OCI-LY3 (cell line): ENCODE measurements at regions not wholly inside any gene's neighbourhood (a gene's known extent, or its start where the extent isn't known, plus 50 kb on each side); places are given as distances from the start of the nearest gene placed in this dataset.

ENCODE experiments used
- H2AFZ ChIP-seq: fragments of 200-600, 300-600 bp; shearing (Covaris generic); 2 replicates; pipeline ENCODE4 v1.6.0; 2014; ENCODE audit warnings: antibody characterized with exemption, low read depth, low read length
- H3K27ac ChIP-seq: fragments of 200-600, 300-600 bp; sonication (generic); 2 replicates; pipeline ENCODE4 v1.5.1; 2014; ENCODE audit warnings: mild to moderate bottlenecking, low read length, moderate library complexity, mixed read lengths
- H3K27me3 ChIP-seq: fragments of 200-600, 300-600 bp; sonication (generic); 2 replicates; pipeline ENCODE4 v1.6.1; 2014; ENCODE audit warnings: low read depth, low read length, mixed read lengths
- H3K36me3 ChIP-seq: fragments of 200-600, 300-600 bp; sonication (generic); replicated peaks from 2 replicates; pipeline ENCODE3; 2014; ENCODE audit warnings: low read depth, low read length, mixed read lengths
- H3K4me1 ChIP-seq: fragments of 300-600, 200-600 bp; sonication (generic); 2 replicates; pipeline ENCODE4 v1.6.1; 2014; ENCODE audit warnings: low read length, mixed read lengths
- H3K4me2 ChIP-seq: fragments of 200-600, 300-600 bp; sonication (generic); 2 replicates; pipeline ENCODE4 v1.6.1; 2014; ENCODE audit warnings: low read length, mixed read lengths
- H3K4me3 ChIP-seq: fragments of 300-600, 200-600 bp; sonication (generic); 2 replicates; pipeline ENCODE4 v1.5.1; 2014; ENCODE audit warnings: antibody characterized with exemption, mild to moderate bottlenecking, low read length, moderate library complexity
- H3K79me2 ChIP-seq: fragments of 300-600, 200-600 bp; shearing (Covaris generic); 2 replicates; pipeline ENCODE4 v1.6.1; 2014; ENCODE audit warnings: mild to moderate bottlenecking, low read length, mixed read lengths
- H3K9ac ChIP-seq: fragments of 300-600, 200-600 bp; shearing (Covaris generic); 2 replicates; pipeline ENCODE4 v1.6.0; 2014; ENCODE audit warnings: mild to moderate bottlenecking, low read length, moderate library complexity
- H3K9me3 ChIP-seq: fragments of 200-600, 300-600 bp; shearing (Covaris generic); 2 replicates; pipeline ENCODE4 v1.6.1; 2014; ENCODE audit warnings: low read length, mixed read lengths; ENCODE audit not compliant: insufficient read depth
- H4K20me1 ChIP-seq: fragments of 200-600, 300-600 bp; sonication (generic); 2 replicates; pipeline ENCODE4 v1.6.1; 2016; ENCODE audit warnings: low read length, mixed read lengths; ENCODE audit not compliant: insufficient read depth
- CTCF ChIP-seq: fragments of 200-600, 300-600 bp; sonication (generic); IDR thresholded peaks from 2 replicates; pipeline ENCODE4 v1.5.1; 2014; ENCODE audit warnings: antibody characterized with exemption, low read length, low read depth
- EZH2phosphoT487 ChIP-seq: fragments of 200-600 bp; shearing (Covaris generic); IDR thresholded peaks from 2 replicates; pipeline ENCODE4 v1.6.1; 2018; ENCODE audit warnings: antibody characterized with exemption, mixed run types, low read depth

- H3K27ac ChIP-seq: no peak overlapping the region
- TF ChIP-seq CTCF (no peak), EZH2phosphoT487 (no peak)
- no peak overlapping the region for H2AFZ ChIP-seq
- H3K79me2 ChIP-seq: no peaks in the 10 kb centered on the region
- H3K4me3 ChIP-seq: no peak overlapping the region
- H4K20me1 ChIP-seq: no peaks in the 10 kb centered on the region
- H3K9ac ChIP-seq: no peak overlapping the region
- H3K36me3 ChIP-seq: no peaks in the 10 kb centered on the region
- H3K4me2 ChIP-seq: no peak overlapping the region
- no peaks in the 10 kb centered on the region for H3K27me3 ChIP-seq
- no peaks in the 10 kb centered on the region for H3K4me1 ChIP-seq
- H3K9me3 ChIP-seq: no peaks in the 10 kb centered on the region
Observed at GRCh38 chr9:135271425-135271824, 184.0 kb downstream of the OLFM1 start.

GRCh38 chr9:135272608-135273007 lies 185.1 kb downstream of the OLFM1 start:
- Histone ChIP-seq H3K27ac (no peak overlapping the region), H4K20me1 (no peaks in the 10 kb centered on the region), H2AFZ (no peak overlapping the region), H3K79me2 (no peaks in the 10 kb centered on the region), H3K27me3 (no peaks in the 10 kb centered on the region), H3K36me3 (no peaks in the 10 kb centered on the region), H3K4me2 (no peak overlapping the region), H3K9me3 (no peaks in the 10 kb centered on the region), H3K9ac (no peak overlapping the region), H3K4me3 (no peak overlapping the region), H3K4me1 (no peaks in the 10 kb centered on the region)
- TF ChIP-seq EZH2phosphoT487: no peak
- no peak for TF ChIP-seq CTCF

- Histone ChIP-seq H3K4me3 (no peak overlapping the region), H2AFZ (no peak overlapping the region), H3K4me2 (no peak overlapping the region), H3K27me3 (no peaks in the 10 kb centered on the region), H3K9me3 (no peaks in the 10 kb centered on the region), H3K36me3 (no peaks in the 10 kb centered on the region), H4K20me1 (no peaks in the 10 kb centered on the region), H3K27ac (no peak overlapping the region), H3K4me1 (no peaks in the 10 kb centered on the region), H3K79me2 (no peaks in the 10 kb centered on the region), H3K9ac (no peak overlapping the region)
- TF ChIP-seq CTCF: no peak
- no peak for TF ChIP-seq EZH2phosphoT487
Observed at GRCh38 chr9:135273008-135273407, 185.5 kb downstream of the OLFM1 start.

GRCh38 chr9:135275163-135275562 lies 187.7 kb downstream of the OLFM1 start:
- TF ChIP-seq CTCF (no peak), EZH2phosphoT487 (no peak)
- no peaks in the 10 kb centered on the region for H3K4me1 ChIP-seq
- H3K9ac ChIP-seq: no peak overlapping the region
- no peaks in the 10 kb centered on the region for H3K36me3 ChIP-seq
- no peaks in the 10 kb centered on the region for H3K27me3 ChIP-seq
- H2AFZ ChIP-seq: no peak overlapping the region
- no peaks in the 10 kb centered on the region for H3K79me2 ChIP-seq
- H3K9me3 ChIP-seq: no peaks in the 10 kb centered on the region
- no peak overlapping the region for H3K4me3 ChIP-seq
- no peaks in the 10 kb centered on the region for H4K20me1 ChIP-seq
- H3K4me2 ChIP-seq: no peak overlapping the region
- H3K27ac ChIP-seq: no peak overlapping the region
